OCI-LY3 (cell line): ENCODE measurements at regions not wholly inside any gene's neighbourhood (a gene's known extent, or its start where the extent isn't known, plus 50 kb on each side); places are given as distances from the start of the nearest gene placed in this dataset.

Experiments used
- EZH2phosphoT487 ChIP-seq: fragments of 200-600 bp; shearing (Covaris generic); IDR thresholded peaks from 2 replicates; pipeline ENCODE4 v1.6.1; 2018; ENCODE audit warnings: antibody characterized with exemption, mixed run types, low read depth
- TF ChIP-seq, protein P1 (sequence below): fragments of 200-600, 300-600 bp; sonication (generic); IDR thresholded peaks from 2 replicates; pipeline ENCODE4 v1.5.1; 2014; ENCODE audit warnings: antibody characterized with exemption, low read length, low read depth

DNA sequence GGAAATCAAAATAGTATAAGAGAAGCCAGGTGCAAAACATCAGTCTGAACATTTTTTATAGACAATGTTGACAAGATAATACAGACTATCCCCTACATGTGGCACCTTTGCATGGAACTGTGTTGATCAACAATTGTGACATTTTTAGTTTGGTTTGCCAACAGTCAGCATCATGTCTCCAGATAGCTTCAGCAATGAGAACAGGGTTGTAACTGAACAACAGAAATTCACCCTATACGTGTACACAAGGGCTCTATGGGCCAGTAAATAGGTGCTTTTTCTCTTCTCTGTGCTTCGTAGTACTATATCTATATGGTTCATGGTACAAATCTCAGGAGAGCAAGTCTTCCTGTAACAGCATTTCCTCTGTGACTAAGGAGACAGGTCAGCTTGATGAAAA lies 310.4 kb downstream of the ATXN7L3B start:
- TF ChIP-seq, protein P1, sequence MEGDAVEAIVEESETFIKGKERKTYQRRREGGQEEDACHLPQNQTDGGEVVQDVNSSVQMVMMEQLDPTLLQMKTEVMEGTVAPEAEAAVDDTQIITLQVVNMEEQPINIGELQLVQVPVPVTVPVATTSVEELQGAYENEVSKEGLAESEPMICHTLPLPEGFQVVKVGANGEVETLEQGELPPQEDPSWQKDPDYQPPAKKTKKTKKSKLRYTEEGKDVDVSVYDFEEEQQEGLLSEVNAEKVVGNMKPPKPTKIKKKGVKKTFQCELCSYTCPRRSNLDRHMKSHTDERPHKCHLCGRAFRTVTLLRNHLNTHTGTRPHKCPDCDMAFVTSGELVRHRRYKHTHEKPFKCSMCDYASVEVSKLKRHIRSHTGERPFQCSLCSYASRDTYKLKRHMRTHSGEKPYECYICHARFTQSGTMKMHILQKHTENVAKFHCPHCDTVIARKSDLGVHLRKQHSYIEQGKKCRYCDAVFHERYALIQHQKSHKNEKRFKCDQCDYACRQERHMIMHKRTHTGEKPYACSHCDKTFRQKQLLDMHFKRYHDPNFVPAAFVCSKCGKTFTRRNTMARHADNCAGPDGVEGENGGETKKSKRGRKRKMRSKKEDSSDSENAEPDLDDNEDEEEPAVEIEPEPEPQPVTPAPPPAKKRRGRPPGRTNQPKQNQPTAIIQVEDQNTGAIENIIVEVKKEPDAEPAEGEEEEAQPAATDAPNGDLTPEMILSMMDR, result no peak
- no peak for TF ChIP-seq EZH2phosphoT487
